ENCODE measurements at regions not wholly inside any gene's neighbourhood (a gene's known extent, or its start where the extent isn't known, plus 50 kb on each side); places are given as distances from the start of the nearest gene placed in this dataset.

DNA sequence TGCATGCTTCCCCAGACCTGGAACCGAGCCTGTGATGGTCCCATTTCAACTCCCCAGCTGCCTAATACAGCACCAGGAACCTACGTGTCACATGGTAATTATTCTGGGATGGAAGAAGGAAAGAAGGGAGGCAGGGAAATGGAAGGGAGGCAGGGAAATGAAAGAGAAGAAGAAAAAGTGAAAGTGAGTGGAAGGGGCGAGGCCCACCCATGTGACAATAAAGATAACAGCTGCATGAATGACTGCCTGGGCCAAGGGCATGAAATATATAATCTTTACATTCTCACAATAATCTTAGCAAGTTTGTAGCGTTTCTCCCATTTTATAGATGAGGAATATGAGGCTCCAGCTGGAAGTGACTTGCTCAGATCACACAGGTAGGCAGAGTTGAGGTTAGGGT, 245.0 kb upstream of the PWP1 start:
- TF ChIP-seq CTCF (IDR thresholded peaks at IDR 0.05; ENCODE audit: low read length) (no peak), EZH2 (IDR thresholded peaks at IDR 0.05; ENCODE audit: borderline replicate concordance, low read length) (no peak)
- no peaks in the 10 kb centered on the region for H3K9me2 ChIP-seq (ENCODE audit: low read depth, low read length)
- no peaks in the 10 kb centered on the region for H3K4me1 ChIP-seq (ENCODE audit: insufficient read depth, low read length, severe bottlenecking)
- no peak overlapping the region for H2AFZ ChIP-seq (ENCODE audit: low read length)
- H3K36me3 ChIP-seq (ENCODE audit: insufficient read depth, low read length), result no peaks in the 10 kb centered on the region
- H3K79me2 ChIP-seq (ENCODE audit: insufficient read depth, low read length), result no peaks in the 10 kb centered on the region
- no peak overlapping the region for H3K4me2 ChIP-seq (ENCODE audit: low read length)
- no peaks in the 10 kb centered on the region for H4K20me1 ChIP-seq (ENCODE audit: insufficient read depth, low read length)
- H3K27me3 ChIP-seq (ENCODE audit: insufficient read depth, low read length), result no peaks in the 10 kb centered on the region
- H3K9ac ChIP-seq (ENCODE audit: low read length), result no peak overlapping the region
- H3K27ac ChIP-seq (ENCODE audit: low read depth, low read length, poor library complexity, severe bottlenecking), result no peak overlapping the region
- H3K4me3 ChIP-seq (ENCODE audit: low read depth, low read length, poor library complexity, severe bottlenecking), result no peak overlapping the region
- no peaks in the 10 kb centered on the region for H3K9me3 ChIP-seq (ENCODE audit: low read length)
- H3F3A ChIP-seq (ENCODE audit: insufficient read depth, low read length), result no peaks in the 10 kb centered on the region

GRCh38 chr12:107441665-107442300, 243.8 kb upstream of the PWP1 start:
- Histone ChIP-seq H3K9me2 (ENCODE audit: low read depth, low read length) (no peaks in the 10 kb centered on the region), H2AFZ (ENCODE audit: low read length) (no peak overlapping the region), H3K36me3 (ENCODE audit: insufficient read depth, low read length) (no peaks in the 10 kb centered on the region), H3K4me2 (ENCODE audit: low read length) (no peak overlapping the region), H3K9ac (ENCODE audit: low read length) (no peak overlapping the region), H3K27me3 (ENCODE audit: insufficient read depth, low read length) (no peaks in the 10 kb centered on the region), H4K20me1 (ENCODE audit: insufficient read depth, low read length) (no peaks in the 10 kb centered on the region), H3F3A (ENCODE audit: insufficient read depth, low read length) (no peaks in the 10 kb centered on the region), H3K9me3 (ENCODE audit: low read length) (no peaks in the 10 kb centered on the region), H3K79me2 (ENCODE audit: insufficient read depth, low read length) (no peaks in the 10 kb centered on the region), H3K4me3 (ENCODE audit: low read depth, low read length, poor library complexity, severe bottlenecking) (no peak overlapping the region), H3K4me1 (ENCODE audit: insufficient read depth, low read length, severe bottlenecking) (no peaks in the 10 kb centered on the region), H3K27ac (ENCODE audit: low read depth, low read length, poor library complexity, severe bottlenecking) (no peak overlapping the region)
- TF ChIP-seq EZH2 (IDR thresholded peaks at IDR 0.05; ENCODE audit: borderline replicate concordance, low read length) (no peak), CTCF (IDR thresholded peaks at IDR 0.05; ENCODE audit: low read length) (no peak)

DNA sequence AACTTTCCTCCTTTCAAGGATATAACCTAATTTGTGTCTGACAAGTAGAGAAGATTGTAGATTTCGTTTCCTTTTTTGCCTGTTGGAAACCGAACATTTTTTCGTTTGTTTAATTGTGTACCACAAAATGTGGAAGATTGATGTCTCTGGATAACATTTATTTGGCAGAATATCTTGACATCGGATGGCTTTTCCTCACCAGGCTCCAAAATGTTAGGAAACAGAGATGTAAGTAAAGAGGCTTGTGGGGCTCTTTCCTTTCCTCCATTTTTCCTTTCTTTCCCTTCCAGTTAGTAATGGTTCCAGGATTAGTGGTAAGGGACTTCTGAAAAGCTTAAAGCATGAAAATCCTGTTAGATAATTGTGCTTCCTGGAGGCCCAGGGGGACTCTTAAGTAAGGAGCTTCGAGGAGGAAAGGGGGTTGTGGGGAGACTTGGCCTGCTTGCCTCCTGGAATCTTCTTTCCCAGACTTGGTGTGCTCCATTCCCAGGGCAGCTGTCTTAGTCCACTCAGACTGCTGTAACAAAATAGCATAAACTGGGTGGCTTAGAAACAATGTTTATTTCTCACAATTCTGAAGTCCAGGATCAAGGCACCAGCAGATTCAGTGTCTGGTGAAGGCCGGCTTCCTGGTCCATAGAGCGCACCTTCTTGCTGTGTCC, 243.1 kb upstream of the PWP1 start:
- Histone ChIP-seq H3K9me3 (ENCODE audit: low read length) (no peaks in the 10 kb centered on the region), H3K27ac (ENCODE audit: low read depth, low read length, poor library complexity, severe bottlenecking) (no peak overlapping the region), H3K79me2 (ENCODE audit: insufficient read depth, low read length) (no peaks in the 10 kb centered on the region), H3K36me3 (ENCODE audit: insufficient read depth, low read length) (no peaks in the 10 kb centered on the region), H2AFZ (ENCODE audit: low read length) (no peak overlapping the region), H3K4me1 (ENCODE audit: insufficient read depth, low read length, severe bottlenecking) (no peaks in the 10 kb centered on the region), H4K20me1 (ENCODE audit: insufficient read depth, low read length) (no peaks in the 10 kb centered on the region), H3K9me2 (ENCODE audit: low read depth, low read length) (no peaks in the 10 kb centered on the region), H3K27me3 (ENCODE audit: insufficient read depth, low read length) (no peaks in the 10 kb centered on the region), H3K4me2 (ENCODE audit: low read length) (no peak overlapping the region), H3K9ac (ENCODE audit: low read length) (no peak overlapping the region), H3K4me3 (ENCODE audit: low read depth, low read length, poor library complexity, severe bottlenecking) (no peak overlapping the region), H3F3A (ENCODE audit: insufficient read depth, low read length) (no peaks in the 10 kb centered on the region)
- TF ChIP-seq CTCF (IDR thresholded peaks at IDR 0.05; ENCODE audit: low read length) (no peak), EZH2 (IDR thresholded peaks at IDR 0.05; ENCODE audit: borderline replicate concordance, low read length) (no peak)

Measured in OCI-LY1 (cell line).